ENCODE measurements at regions not wholly inside any gene's neighbourhood (a gene's known extent, or its start where the extent isn't known, plus 50 kb on each side); places are given as distances from the start of the nearest gene placed in this dataset.

- no peak for TF ChIP-seq POLR2A (IDR thresholded peaks at IDR 0.05; ENCODE audit: low read length)
- no peak for TF ChIP-seq CTCF (IDR thresholded peaks at IDR 0.05)
- no peak for TF ChIP-seq ZNF302 (CRISPR knock-in tag; IDR thresholded peaks at IDR 0.05)
- no peak for TF ChIP-seq EP300 (IDR thresholded peaks at IDR 0.05)
- no peak for TF ChIP-seq E2F6 (IDR thresholded peaks at IDR 0.05; ENCODE audit: borderline replicate concordance, low read depth)
- TF ChIP-seq RFX5 (IDR thresholded peaks at IDR 0.05) = no peak
- TF ChIP-seq CHD2 (IDR thresholded peaks at IDR 0.05; ENCODE audit: low read length, partially characterized antibody) = no peak
- TF ChIP-seq RNF2 (IDR thresholded peaks at IDR 0.05; ENCODE audit: borderline replicate concordance, low read depth) = no peak
These were observed 173.8 kb upstream of the MID1 start for GRCh38 chrX:10794203-10794630.
